Body of pancreas (tissue), 4 donors: ENCODE measurements at regions not wholly inside any gene's neighbourhood (a gene's known extent, or its start where the extent isn't known, plus 50 kb on each side); places are given as distances from the start of the nearest gene placed in this dataset.

Experiments
- CTCF ChIP-seq, 7 experiments: fragments of 450-650 bp in 4 of 7; fragments of 200-600 bp in 3 of 7; sonication (generic) in 3 of 7; IDR thresholded peaks; one replicate each; pipeline ENCODE4 v1.5.1; 2016 to 2019; ENCODE audit warnings: antibody characterized with exemption in 7 of 7
- POLR2A ChIP-seq, 3 donors: fragments of 450-650 bp; IDR thresholded peaks; one replicate each; pipeline ENCODE4 v1.6.1; 2016; ENCODE audit warnings: antibody characterized with exemption in 3 of 3, mild to moderate bottlenecking in 2 of 3

- TF ChIP-seq CTCF (IDR thresholded peaks at IDR 0.05) (no peak), POLR2A (IDR thresholded peaks at IDR 0.05) (no peak)
These were observed 89.3 kb upstream of the TNC start for GRCh38 chr9:115207003-115207836.
